ENCODE measurements at regions not wholly inside any gene's neighbourhood (a gene's known extent, or its start where the extent isn't known, plus 50 kb on each side); places are given as distances from the start of the nearest gene placed in this dataset.

DNA sequence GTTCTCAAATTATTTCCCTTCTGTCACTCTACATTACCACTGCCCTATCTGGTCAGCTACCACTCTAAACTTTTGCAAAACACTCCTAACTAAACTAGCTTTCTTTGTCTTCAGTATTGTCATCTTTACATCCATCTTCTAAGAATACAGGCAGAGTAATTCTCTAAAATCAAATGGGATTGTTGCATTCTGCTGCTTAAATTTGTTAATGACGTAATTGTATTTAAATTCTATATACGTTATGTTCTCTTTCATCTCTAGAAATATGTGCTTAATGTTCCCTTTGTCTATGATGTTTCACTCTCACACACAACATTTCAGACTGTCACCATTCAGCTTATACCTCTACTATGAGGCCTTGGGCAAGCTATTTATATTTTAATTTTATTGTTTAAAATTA, 1041.1 kb upstream of the POU3F4 start:
- TF ChIP-seq, protein P1, sequence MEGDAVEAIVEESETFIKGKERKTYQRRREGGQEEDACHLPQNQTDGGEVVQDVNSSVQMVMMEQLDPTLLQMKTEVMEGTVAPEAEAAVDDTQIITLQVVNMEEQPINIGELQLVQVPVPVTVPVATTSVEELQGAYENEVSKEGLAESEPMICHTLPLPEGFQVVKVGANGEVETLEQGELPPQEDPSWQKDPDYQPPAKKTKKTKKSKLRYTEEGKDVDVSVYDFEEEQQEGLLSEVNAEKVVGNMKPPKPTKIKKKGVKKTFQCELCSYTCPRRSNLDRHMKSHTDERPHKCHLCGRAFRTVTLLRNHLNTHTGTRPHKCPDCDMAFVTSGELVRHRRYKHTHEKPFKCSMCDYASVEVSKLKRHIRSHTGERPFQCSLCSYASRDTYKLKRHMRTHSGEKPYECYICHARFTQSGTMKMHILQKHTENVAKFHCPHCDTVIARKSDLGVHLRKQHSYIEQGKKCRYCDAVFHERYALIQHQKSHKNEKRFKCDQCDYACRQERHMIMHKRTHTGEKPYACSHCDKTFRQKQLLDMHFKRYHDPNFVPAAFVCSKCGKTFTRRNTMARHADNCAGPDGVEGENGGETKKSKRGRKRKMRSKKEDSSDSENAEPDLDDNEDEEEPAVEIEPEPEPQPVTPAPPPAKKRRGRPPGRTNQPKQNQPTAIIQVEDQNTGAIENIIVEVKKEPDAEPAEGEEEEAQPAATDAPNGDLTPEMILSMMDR (IDR thresholded peaks at IDR 0.05): no peak
- TF ChIP-seq, protein P2, sequence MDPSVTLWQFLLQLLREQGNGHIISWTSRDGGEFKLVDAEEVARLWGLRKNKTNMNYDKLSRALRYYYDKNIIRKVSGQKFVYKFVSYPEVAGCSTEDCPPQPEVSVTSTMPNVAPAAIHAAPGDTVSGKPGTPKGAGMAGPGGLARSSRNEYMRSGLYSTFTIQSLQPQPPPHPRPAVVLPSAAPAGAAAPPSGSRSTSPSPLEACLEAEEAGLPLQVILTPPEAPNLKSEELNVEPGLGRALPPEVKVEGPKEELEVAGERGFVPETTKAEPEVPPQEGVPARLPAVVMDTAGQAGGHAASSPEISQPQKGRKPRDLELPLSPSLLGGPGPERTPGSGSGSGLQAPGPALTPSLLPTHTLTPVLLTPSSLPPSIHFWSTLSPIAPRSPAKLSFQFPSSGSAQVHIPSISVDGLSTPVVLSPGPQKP (IDR thresholded peaks at IDR 0.05; ENCODE audit: low read depth, low read length): no peak
- TF ChIP-seq POLR2A (IDR thresholded peaks at IDR 0.05; ENCODE audit: low read length) (no peak), RAD21 (conservative IDR thresholded peaks at IDR 0.05 in 1 of 2, IDR thresholded peaks at IDR 0.05 in 1 of 2) (no peak), EP300 (IDR thresholded peaks at IDR 0.05) (no peak), CHD4 (IDR thresholded peaks at IDR 0.05; ENCODE audit: borderline replicate concordance) (no peak), SMC3 (IDR thresholded peaks at IDR 0.05) (no peak), MAFK (IDR thresholded peaks at IDR 0.05; ENCODE audit: partially characterized antibody) (no peak), HOXA7 (CRISPR knock-in tag; IDR thresholded peaks at IDR 0.05) (no peak)

All from A549 (cell line).